NB4 (cell line): ENCODE measurements at regions not wholly inside any gene's neighbourhood (a gene's known extent, or its start where the extent isn't known, plus 50 kb on each side); places are given as distances from the start of the nearest gene placed in this dataset.

ENCODE experiments used
- DNase-seq: peaks from one replicate; pipeline ENCODE4 v3.0.0; 2010; ENCODE audit warnings: low read depth
- H3K4me3 ChIP-seq: one replicate; pipeline ENCODE4 v1.5.1; 2011; ENCODE audit warnings: mild to moderate bottlenecking, low read depth, low read length, moderate library complexity
- MYC ChIP-seq: IDR thresholded peaks from 2 replicates; pipeline ENCODE4 v1.6.1; 2011; ENCODE audit warnings: low read depth, low read length
- POLR2A ChIP-seq: IDR thresholded peaks from 2 replicates; pipeline ENCODE4 v1.6.1; 2011; ENCODE audit warnings: mild to moderate bottlenecking; ENCODE audit not compliant: insufficient read length; ENCODE audit errors: extremely low read depth
- TF ChIP-seq, protein P1 (sequence below): IDR thresholded peaks from 2 replicates; pipeline ENCODE4 v1.6.1; 2011; ENCODE audit warnings: low read depth, low read length
- TF ChIP-seq, protein P2 (sequence below): IDR thresholded peaks from one replicate; pipeline ENCODE4 v1.5.1; 2012; ENCODE audit warnings: low read depth, low read length

DNA sequence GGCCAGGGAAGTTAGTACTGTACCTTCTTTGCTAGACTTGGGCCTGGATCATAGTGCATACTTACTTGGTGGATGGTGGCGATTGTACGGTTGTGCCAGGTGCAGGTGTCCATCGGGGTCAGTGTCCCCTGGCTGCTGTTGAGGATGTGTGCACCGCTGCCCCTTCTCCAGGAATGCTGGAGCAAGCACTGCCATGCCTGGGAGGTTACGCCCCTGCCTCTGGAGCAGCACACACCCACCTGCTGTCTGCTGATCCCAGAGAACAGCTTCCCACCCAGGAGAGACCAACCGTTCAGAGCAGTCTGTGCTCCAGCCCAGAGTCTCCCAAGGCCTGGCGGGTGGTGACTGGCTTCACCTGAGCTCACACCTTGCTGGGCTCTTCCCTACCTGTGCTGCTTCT lies 286.8 kb upstream of the HS6ST1 start:
- no peak for DNase-seq
- TF ChIP-seq, protein P1, sequence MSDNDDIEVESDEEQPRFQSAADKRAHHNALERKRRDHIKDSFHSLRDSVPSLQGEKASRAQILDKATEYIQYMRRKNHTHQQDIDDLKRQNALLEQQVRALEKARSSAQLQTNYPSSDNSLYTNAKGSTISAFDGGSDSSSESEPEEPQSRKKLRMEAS: no peak
- no peak for TF ChIP-seq POLR2A
- no peak for TF ChIP-seq MYC
- TF ChIP-seq, protein P2, sequence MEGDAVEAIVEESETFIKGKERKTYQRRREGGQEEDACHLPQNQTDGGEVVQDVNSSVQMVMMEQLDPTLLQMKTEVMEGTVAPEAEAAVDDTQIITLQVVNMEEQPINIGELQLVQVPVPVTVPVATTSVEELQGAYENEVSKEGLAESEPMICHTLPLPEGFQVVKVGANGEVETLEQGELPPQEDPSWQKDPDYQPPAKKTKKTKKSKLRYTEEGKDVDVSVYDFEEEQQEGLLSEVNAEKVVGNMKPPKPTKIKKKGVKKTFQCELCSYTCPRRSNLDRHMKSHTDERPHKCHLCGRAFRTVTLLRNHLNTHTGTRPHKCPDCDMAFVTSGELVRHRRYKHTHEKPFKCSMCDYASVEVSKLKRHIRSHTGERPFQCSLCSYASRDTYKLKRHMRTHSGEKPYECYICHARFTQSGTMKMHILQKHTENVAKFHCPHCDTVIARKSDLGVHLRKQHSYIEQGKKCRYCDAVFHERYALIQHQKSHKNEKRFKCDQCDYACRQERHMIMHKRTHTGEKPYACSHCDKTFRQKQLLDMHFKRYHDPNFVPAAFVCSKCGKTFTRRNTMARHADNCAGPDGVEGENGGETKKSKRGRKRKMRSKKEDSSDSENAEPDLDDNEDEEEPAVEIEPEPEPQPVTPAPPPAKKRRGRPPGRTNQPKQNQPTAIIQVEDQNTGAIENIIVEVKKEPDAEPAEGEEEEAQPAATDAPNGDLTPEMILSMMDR: no peak
- no peak overlapping the region for H3K4me3 ChIP-seq

GRCh38 chr2:128605931-128606330 lies 287.3 kb upstream of the HS6ST1 start:
- H3K4me3 ChIP-seq: no peak overlapping the region
- no peak for TF ChIP-seq POLR2A
- TF ChIP-seq, protein P1: no peak
- TF ChIP-seq, protein P2: no peak
- TF ChIP-seq MYC: no peak

DNA sequence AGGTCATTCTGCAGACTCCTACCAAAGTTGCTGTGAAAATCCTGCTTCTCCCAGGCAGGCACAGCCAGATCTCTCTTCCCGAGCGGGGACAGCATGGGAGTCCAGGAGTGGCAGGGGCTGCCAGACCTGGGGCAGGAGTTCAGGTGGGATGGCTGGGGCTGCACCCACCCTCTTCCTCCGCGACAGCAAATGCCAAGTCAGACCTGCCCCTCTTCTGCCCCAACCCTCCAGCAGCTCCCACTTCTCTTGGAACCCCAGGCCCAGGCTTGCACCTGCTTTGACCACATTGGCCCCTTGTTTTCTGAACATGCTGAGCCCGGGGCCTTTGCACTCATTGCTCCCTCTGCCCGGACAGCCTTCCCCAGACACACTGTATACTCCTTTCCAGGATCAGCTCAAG lies 288.2 kb upstream of the HS6ST1 start:
- H3K4me3 ChIP-seq: no peak overlapping the region
- TF ChIP-seq, protein P1: no peak
- TF ChIP-seq, protein P2: no peak
- no peak for TF ChIP-seq MYC
- TF ChIP-seq POLR2A: no peak
- no peak for DNase-seq

More at GRCh38 chr2:128605931-128606330, 287.3 kb upstream of the HS6ST1 start:
- no peak for DNase-seq

GRCh38 chr2:128607440-128607839 lies 288.8 kb upstream of the HS6ST1 start:
- H3K4me3 ChIP-seq: no peak overlapping the region
- DNase-seq: peak; percentile 31
- TF ChIP-seq, protein P1: peak; percentile 63
- no peak for TF ChIP-seq POLR2A
- TF ChIP-seq, protein P2: no peak

DNA sequence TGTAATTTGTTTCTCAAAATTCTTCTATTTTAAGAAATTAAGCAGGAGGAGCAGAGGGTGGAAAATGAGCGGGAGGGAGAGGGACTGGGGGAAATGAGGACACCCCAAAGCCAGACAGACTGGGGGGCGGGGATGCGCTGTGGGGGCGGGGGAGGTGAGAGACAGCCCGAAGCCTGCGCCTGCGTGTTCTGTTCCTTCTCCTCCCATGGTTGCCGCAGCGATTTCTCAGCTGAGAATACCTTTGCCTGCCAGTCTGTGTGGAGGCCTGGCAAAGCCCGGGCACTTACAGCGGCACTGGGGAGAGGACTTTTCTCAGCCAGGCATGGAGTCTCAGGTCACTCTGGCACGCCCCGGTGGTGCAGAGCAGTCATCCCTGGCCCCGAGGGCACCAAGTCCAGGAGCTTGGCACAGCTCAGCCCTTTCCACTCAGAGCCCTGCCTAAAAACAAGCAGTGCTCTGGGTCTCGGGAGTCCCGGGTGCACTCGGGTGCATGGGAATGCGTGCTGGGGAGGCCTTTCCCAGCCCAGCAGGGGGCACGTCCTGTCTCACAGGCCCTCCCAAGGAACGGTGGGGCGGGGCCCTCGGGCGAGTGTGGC lies 289.3 kb upstream of the HS6ST1 start:
- TF ChIP-seq MYC (no peak), POLR2A (no peak)
- TF ChIP-seq, protein P2: no peak
- TF ChIP-seq, protein P1: no peak
- no peak for DNase-seq
- H3K4me3 ChIP-seq: no peak overlapping the region
